GM21381 (cell line): ENCODE measurements at regions not wholly inside any gene's neighbourhood (a gene's known extent, or its start where the extent isn't known, plus 50 kb on each side); places are given as distances from the start of the nearest gene placed in this dataset.
"Not testable (repeated sequence)": the region's sequence is repeated elsewhere in the genome, so short reads cannot be mapped to it uniquely, and the experiment has no call there.

Experiments
- ATAC-seq: cut with Tn5 transposase; IDR thresholded peaks from one replicate; pipeline ENCODE4 v1.9.1; 2021; ENCODE audit warnings: mild to moderate bottlenecking, moderate library complexity; ENCODE audit not compliant: unreplicated experiment

DNA sequence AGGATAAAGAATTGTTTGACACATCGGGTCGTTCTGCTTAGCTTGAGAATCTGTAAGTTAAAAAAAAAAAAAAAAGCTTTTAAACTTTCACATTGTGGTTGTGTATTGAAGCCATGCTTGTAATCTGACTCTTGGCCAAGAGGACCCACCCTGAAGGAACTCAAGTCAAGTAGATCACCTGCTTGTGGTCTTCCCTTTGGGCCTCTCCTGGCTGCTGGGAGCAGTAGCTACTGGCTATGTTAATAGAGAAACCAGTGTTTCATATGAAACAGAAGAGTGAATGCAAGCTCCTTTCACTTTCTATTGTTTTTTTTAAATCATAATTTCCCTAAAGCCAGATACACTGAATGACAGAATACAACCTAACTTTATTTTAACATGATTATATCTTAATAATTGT, 402.4 kb upstream of the NDST4 start:
- ATAC-seq = peak; percentile 98

DNA sequence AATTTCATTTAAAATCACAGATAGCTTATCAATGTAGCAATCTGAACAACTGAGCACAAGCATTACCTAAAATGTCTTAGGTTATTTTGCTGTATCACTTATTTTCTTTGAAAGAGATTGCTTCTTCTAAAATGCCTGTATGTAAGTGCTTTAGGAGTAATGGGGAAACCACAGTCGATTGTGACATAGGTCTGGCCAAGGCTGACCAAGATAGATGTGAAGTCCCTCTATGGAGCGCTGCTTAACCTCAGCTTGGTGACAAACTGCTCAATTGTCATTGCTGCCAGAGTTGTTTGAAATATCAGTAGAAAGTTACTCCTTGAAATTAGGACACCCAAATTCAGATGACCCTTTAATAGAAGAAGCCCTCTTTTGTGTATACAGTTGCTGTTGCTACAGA, 401.9 kb upstream of the NDST4 start:
- peak; percentile 30 for ATAC-seq

DNA sequence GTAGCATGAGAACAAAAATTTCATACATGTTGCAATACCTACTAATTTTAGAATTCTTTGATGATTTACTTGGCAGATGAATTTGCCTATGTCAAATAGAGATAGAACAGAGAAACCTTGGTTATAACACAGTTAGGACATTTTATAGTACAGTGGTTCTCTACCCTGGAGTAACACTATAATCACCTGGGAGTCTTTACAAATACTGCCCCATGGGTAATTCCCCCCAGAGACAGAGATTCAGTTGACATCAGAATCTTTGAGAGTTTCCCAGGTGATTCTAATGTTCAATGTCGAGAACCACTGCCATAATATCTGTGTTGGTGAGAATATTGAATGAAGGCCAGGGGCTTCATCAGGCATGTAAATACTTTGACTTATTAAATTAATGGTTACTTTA, 401.3 kb upstream of the NDST4 start:
- ATAC-seq = no peak

DNA sequence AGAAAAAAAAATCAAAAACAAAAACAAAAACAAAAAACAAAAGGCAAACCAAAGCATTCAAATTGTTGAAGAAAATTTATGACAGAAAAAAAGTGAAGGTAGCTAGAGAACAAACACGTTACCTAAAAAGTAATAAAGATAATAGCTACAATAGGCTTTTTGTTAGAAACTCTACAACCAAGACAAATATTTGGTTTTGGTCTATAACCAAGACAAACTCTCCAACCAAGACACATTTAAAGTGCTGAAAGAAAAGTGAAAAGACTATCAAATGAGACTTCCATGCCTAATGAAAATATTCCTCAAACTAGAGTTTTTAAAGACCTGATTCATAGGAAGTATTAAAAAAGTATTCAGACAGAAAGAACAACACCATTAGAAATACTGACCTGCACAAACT, 391.9 kb upstream of the NDST4 start:
- ATAC-seq = no peak

DNA sequence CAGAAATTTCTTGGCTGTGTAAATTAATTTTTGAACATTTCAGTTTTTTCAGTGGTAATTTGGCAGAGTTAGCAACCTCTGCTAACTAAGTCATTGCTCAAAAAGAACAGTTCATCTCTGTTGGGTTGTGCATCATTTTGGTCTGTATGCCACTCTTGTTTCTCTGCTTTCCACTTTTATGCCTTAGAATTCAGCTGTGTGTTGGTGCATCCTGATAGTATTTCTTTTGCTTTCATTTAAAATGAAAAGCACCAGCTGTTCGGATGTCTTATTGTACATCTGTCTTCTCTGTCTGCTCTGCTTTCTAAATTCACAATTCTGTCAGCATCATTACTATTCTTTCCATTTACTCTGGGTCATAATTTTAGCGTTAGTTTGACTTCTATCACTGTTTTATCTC, 388.2 kb upstream of the NDST4 start:
- ATAC-seq = no peak

DNA sequence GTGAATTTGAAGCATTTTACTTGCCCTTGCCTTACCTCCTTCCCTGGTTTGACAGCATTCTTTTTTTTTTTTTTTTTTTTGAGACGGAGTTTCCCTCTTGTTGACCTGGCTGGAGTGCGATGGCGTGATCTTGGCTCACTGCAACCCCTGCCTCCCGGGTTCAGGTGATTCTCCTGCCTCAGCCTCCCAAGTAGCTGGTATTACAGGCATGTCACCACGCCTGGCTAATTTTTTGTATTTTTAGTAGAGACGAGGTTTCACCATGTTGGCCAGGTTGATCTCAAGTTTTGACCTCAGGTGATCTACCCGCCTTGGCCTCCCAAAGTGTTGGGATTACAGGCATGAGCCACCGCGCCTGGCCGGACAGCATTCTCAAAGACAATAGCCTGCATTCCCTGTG, 380.4 kb upstream of the NDST4 start:
- ATAC-seq = not testable (repeated sequence)

DNA sequence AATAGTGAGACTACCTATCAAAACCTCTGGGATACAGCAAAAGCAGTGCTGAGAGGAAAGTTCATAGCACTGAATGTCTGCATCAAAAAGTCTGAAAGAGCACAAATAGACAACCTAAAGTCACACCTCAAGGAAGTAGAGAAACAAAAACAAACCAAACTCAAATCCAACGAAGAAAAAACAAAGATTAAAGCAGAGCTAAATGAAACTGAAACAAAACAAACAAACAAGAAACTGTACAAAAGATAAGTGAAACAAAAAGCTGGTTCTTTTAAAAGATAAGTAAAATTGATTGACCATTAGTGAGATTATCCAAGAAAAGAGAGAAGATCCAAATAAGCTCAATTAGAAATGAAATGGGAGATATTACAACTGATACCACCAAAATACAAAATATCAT, 378.3 kb upstream of the NDST4 start:
- ATAC-seq = no peak

DNA sequence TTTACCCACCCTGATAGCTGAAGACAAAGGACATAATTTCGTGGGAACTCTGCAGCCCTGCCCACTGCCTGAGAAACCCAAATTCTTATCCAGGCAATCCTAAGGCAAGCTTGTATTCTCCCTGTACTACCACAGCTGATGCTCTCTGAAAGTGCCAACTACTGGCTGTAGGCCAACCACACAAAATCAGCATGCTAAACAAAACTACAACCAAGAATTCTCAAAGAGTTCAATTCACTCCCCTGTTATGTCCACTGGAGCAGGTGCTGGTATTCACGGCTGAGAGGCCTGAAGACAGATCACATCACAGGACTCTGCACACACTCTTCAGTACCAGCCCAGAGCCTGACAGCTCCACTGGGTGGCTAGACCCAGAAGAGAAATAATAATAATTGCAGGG, 375.9 kb upstream of the NDST4 start:
- ATAC-seq = no peak

DNA sequence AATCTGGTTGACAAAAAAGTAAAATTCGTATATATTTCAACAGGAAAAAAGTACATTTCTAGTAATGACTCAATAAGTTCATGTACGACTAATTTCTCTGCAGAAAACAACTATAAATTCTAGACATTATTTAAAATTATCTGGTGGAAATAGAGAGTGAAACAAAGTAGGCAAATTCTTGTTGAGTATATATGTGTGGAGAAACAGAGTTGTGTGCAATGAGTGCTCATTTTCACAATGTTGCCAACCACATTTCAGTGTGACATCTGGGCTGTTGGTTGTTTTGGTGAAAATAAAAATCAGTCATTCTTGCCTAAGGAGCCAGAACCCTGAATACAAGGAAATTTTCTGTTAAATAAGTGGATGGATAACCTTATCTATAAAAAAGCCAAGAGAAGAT, 372.0 kb upstream of the NDST4 start:
- no peak for ATAC-seq

DNA sequence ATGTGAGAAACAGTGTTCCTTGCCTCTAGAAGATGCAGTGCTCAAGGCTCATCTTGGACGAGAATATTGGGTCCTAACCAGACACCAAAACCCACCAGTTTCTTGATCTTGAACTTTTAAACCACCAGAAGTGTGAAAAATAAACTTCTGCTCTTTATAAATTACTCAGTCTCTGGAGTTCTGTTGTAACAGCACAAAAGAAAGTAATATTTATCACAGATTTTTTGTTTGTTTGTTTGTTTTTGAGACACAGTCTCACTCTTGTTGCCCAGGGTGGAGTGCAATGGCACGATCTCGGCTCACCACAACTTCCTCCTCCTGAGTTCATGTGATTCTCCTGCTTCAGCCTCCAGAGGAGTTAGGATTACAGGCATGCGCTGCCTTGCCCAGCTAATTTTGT, 371.1 kb upstream of the NDST4 start:
- no peak for ATAC-seq

DNA sequence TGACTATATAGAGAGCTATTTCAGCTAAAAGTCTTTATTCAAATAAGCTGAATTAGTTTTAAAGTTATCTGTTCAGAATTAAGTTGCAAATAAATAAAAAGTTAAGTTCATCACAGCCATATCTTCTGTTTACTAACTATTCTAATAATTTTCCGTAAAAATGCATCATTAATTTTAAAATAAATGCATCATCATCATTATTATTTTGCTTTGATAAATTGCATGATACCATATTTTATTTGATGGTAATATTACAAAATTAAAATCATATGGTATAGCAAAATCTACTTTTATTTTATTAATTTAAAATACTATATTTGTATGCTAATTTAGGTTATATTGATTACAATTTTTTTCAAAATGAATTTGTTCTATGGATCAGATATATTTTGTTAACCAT, 357.3 kb upstream of the NDST4 start:
- no peak for ATAC-seq

DNA sequence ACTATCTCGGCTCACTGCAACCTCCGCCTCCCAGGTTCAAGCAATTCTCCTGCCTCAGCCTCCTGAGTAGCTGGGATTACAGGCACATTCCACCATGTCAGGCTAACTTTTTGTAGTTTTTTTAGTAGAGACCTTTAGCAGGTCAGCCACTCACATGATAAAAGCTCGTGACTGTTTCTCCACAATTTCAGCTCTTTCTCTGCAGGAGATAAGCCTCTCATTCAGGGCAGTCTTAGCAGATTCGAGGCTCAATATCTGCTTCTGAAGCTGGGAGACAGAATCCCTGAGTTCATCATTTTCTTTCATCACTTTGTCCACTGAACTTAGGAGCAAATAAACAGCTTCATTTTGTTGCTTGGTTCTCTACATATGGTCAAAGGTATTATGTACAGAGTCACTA, 345.9 kb upstream of the NDST4 start:
- not testable (repeated sequence) for ATAC-seq

DNA sequence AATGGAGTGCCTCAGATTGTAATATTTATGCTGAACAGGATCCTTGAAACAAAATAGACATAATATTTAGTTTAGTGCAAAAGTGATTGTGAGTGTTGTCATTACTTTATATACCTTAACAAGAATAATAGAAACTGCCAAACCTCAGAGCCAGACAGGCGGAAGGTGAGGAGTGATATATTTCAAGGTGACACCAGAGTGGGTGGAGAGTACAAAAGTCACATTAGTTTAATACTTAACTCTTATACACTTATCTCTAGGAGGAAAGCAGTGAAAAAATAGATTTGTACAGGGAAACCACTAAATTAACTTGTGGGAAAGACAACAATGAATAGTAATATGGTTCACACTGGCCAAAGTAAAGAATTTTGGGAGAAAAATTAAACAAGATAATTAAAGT, 342.8 kb upstream of the NDST4 start:
- no peak for ATAC-seq

DNA sequence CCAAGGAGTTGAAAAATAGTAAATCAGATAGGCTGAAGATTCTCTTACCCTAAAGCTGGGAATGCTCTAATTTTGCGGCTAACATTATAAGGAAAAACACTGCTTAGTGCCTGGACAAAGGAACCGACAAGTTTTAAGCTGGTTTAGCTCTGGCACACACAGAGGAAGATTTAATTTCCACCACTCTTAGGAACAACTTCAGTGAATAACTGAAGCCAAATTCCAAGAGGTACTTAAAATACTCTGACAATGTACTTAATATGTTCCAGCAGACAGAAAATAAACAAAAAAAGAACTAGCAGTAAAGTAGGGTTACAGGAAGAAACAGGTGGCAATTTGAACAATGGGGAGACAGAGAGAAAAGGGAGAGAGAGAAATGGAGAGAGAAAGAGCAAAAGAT, 340.8 kb upstream of the NDST4 start:
- no peak for ATAC-seq

DNA sequence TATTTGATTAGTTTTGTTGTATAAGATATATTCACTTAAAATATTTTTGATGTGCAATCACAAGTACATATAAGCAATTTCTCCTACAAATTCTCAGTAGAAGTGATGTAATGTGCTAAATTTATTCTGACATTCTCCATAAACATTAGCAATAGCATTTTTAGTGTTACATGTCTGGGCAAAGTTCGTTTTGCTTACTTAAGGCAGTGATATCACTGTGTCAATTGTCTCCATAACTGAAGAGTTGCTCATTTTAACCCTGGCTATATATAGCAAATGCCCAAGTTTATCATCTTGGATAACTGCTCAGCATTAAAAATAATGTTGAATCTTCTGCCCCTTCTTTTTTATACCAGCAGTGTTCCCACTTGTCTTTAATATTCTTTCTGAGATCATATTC, 340.0 kb upstream of the NDST4 start:
- no peak for ATAC-seq

DNA sequence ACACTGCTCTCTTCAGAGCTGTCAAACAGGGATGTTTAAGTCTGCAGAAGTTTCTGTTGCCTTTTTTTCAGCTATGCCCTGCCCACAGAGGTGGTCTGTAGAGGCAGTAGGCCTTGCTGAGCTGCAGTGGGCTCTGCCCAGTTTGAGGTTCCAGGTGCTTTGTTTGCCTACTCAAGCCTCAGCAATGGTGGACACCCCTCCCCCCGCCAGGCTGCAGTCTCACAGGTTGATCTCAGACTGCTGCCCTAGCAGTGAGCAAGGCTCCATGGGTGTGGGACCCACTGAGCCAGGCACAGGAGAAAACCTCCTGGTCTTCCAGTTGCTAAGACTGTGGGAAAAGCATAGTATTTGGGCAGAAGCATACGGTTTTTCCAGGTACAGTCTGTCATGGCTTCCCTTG, 338.8 kb upstream of the NDST4 start:
- ATAC-seq = not testable (repeated sequence)

DNA sequence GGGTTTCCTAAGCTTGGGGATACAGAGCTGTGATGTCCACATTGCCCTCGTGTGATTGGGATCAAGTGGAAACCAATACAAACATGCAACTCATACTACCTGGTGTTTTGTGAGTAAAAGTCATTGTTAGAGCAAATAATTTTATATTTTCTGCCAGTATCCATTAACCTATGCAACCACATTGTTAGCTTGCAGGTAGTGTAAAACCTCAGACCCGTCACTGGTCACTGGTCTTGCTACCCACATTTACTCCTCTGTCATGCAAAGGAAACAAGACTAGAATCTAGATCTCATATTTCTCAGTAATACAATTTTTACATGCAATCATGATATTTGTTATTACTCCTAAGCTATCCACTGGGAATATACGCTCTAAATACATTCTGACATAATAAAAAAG, 324.3 kb upstream of the NDST4 start:
- no peak for ATAC-seq

DNA sequence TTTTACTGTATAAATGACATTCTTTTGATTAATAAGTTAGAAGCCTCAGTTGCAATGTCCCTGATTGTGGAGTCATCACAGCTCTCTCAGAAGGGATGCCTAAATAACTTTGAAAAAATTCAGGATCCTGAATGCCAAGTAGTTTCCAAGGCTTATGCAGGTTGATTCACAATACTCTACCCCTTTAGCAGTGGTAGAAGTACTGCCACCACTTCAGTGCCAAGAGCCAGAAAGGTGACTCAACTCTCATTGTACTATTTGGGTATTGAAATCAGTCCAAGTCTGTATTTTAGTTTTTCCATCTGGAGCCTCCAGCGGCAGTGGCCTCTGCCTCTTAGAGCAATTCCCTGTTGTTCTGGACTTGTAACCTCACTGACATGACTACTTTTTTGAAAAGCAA, 320.1 kb upstream of the NDST4 start:
- ATAC-seq = no peak

DNA sequence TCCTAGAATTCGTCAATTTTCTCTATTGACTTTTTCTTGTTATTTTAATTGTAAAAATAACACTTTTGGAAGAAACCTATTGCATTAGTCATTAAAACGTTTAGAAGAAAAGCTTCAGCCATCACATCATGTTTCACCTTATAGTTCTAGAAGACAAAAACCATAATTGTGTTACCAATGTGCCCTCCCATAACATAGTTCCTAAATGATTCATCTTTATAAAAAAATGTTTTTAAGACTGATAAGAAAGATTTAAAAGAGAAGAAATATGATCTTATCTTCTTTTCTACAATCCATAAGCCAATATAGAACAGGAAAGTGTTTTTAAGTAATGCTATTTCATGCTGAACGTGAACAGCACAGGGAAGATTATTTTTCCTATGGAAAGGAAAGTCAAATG, 316.6 kb upstream of the NDST4 start:
- no peak for ATAC-seq

DNA sequence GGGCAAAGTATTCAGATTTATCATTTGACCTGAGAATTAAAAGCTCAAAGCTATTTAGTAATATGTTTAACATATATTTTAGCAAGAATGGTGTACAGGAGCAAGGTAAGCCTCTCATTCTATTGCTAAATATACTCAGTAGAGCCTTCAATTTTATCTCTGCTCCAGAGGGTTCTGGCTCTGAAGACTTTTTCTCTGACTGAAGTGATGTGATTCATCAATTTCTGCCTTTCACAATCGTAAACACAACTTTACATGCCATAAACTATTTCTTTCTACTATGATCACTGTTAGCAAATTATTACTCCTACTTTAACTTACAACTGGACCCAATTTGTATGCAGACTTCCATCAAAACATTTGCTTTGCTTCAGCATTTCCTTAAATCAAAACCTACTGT, 315.0 kb upstream of the NDST4 start:
- ATAC-seq = no peak

DNA sequence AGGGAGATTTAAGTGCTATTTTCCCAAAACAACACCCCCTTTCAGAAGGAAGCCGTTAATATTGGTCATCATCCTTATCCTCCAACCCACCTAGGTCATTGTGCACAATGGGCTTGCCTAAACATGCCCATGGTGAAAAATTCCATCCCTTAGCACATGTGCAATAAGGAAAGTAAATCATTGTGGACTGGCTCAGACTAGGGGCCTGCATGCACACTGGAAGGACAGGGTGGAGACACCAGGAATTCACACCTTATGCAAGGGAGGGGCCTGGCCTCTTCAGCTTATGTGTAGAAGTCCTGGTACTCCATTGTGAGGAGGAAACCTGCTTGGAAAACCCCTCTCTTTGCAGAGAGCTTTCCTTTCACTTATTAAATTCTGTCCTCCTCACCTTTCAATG, 311.4 kb upstream of the NDST4 start:
- no peak for ATAC-seq

DNA sequence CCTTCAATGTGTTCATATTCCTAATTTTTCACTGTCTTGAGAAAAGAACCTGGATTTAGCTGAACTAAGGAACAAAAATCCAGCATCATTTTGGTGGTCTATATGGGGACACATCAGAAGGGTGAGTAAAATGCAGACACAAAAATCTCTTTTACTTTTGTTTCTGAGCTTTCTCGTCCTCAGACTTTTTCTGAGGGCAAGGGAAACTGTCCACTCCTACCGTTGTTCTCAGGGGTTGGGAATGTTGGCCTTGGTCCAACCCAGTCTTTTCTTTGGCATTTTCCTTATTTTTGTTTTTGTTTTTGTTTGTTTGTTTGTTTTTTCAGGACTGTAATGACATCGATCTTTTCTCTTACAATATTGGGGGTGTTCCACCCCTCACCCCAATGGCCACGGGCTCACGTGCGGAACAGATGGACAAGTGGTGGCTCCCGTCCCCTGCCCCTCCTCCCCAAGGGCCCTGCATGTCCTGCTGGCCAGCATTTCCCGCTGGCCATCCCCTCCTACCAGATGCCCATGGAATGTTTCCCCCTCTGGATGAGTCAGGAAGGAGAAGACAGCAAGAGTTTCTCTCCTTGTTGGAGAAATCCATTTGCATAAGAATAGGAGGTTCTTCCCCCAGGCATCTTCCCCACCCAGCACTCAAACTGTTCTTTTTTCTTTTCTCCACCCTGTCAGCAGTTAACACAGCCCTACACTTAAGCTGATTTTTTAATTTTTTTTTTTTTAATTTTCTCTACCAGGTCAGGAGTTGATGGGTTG, 305.4 kb upstream of the NDST4 start:
- ATAC-seq = no peak

DNA sequence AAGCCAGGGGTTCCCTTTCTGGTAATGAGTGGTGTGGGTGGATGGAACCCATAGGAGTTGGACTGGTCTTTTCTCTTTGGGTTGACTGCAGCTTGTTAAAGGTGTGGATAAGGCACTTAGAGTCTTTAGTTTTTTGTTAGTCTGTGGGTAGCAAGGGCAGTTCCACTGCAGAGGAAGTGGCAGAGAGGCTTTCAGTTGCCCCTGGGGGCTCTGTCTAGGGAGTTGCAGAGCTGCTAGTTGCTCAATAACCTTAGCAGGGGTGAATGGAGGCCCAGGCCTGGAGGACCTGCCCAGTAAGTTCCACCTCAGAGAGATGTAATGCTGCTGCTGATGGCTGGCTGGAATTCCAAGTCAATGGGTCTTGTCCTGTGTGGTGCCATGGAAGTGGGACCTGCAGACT, 282.6 kb upstream of the NDST4 start:
- no peak for ATAC-seq
